ENCODE measurements at regions not wholly inside any gene's neighbourhood (a gene's known extent, or its start where the extent isn't known, plus 50 kb on each side); places are given as distances from the start of the nearest gene placed in this dataset.
"Not testable (repeated sequence)": the region's sequence is repeated elsewhere in the genome, so short reads cannot be mapped to it uniquely, and the experiment has no call there.

DNA sequence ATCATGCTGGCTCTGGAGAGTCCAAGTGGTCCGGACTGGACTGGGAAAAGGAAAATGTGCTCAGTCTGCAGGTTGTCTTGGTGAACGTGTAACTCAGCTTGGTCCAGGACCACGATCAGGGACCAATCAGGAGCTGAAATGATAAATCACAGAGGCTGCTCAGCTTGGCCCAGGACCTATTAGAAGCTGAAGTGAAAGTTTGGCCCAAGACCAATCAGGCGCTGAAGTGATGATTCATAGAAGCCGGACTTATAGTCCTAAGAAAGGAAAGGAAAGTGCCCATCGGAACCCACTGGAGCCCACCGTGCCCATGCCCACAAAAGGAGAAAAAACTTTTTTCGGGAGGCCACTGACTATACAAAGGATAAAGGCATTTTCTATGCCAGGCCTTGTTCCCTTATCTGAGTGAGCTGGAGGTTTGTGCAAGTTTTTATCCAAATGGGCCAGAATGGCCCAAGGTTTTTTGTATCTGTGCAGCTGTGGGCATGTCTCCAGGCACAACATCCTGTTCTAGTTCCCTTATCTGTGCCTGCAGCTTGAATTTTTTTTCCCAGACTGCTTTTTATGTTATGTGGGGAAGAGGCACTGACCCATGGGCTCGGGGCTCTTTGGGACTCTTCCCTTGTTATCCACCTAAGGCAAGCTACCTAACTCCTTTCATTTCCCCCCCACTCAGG, 194.4 kb downstream of the FAM133A start:
- no peak for DNase-seq

- peak; percentile 5 for DNase-seq
Observed at GRCh38 chrX:93874554-93874953, 200.5 kb downstream of the FAM133A start.

DNA sequence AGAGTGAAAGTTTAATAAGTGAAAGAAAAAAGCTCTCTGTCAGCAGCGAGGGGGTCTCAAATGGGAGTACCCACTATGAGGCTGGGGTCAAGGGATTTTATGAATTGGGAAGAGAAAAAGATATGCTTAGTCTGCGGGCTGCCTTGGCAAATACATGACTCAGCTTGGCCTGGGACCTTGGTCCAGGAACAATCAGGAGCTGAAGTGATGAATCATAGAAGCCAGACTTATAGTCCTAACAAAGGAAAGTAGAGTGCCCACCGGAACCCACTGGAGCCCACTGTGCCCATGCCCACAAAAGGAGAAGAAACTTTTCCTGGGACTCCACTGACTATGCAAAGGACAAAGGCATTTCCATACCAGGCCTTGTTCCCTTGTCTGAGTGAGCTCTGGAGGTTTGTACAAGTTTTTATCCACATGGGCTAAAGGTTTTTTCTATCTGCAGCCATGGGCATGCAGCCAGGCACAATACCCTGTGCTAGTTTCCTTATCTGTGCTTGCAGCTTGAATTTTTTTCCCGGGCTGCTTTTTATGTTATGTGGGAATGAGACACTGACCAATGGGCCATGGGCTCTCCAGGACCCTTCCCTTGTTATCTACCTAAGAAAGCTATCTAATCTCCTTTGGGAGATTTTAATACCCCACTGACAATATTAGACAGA, 201.7 kb downstream of the FAM133A start:
- DNase-seq, result no peak

- DNase-seq, result not testable (repeated sequence)
Observed at GRCh38 chrX:93921041-93921440, 247.0 kb downstream of the FAM133A start.

- DNase-seq, result no peak
Observed at GRCh38 chrX:93932471-93933220, 258.6 kb downstream of the FAM133A start.

- DNase-seq, result no peak
Observed at GRCh38 chrX:93977641-93978040, 303.6 kb downstream of the FAM133A start.

GRCh38 chrX:93985344-93986307, 311.6 kb downstream of the FAM133A start:
- DNase-seq, result no peak

Data from NCI-H510A treated with DMSO at 0.1 percent for 48 hours (cell line).